GM23338 (cell line): ENCODE measurements at regions not wholly inside any gene's neighbourhood (a gene's known extent, or its start where the extent isn't known, plus 50 kb on each side); places are given as distances from the start of the nearest gene placed in this dataset.

ENCODE experiments used
- ATAC-seq: fragments of 200-7000 bp; cut with Tn5 transposase; 3 replicates; pipeline ENCODE4 v1.9.1; 2020
- DNase-seq: peaks from one replicate; pipeline ENCODE4 v3.0.0-alpha.2; 2015; ENCODE audit warnings: low spot score
- H2AFZ ChIP-seq: fragments of 200-600 bp; sonication (generic); 2 replicates; pipeline ENCODE4 v1.8.0; 2016; ENCODE audit warnings: antibody characterized with exemption, mild to moderate bottlenecking, moderate library complexity
- H3F3A ChIP-seq: fragments of 200-600 bp; sonication (generic); replicated peaks from 2 replicates; pipeline ENCODE4 v1.8.0; 2017; ENCODE audit warnings: antibody characterized with exemption, mixed run types, low read depth
- H3K27ac ChIP-seq: fragments of 200-600 bp; sonication (generic); 2 replicates; pipeline ENCODE4 v1.6.1; 2016; ENCODE audit warnings: low read depth
- H3K27me3 ChIP-seq: fragments of 200-600 bp; sonication (generic); 2 replicates; pipeline ENCODE4 v1.8.0; 2016; ENCODE audit warnings: mild to moderate bottlenecking, mixed run types, moderate library complexity; ENCODE audit not compliant: insufficient read depth
- H3K36me3 ChIP-seq: fragments of 200-600 bp; sonication (generic); 2 replicates; pipeline ENCODE4 v1.8.0; 2016; ENCODE audit warnings: mild to moderate bottlenecking; ENCODE audit not compliant: insufficient read depth
- H3K4me1 ChIP-seq: fragments of 200-600 bp; sonication (generic); 2 replicates; pipeline ENCODE4 v1.8.0; 2016; ENCODE audit warnings: mild to moderate bottlenecking, moderate library complexity; ENCODE audit not compliant: insufficient read depth
- H3K4me2 ChIP-seq: fragments of 200-600 bp; sonication (generic); 2 replicates; pipeline ENCODE4 v1.7.1; 2017; ENCODE audit warnings: mixed run types
- H3K4me3 ChIP-seq: fragments of 200-600 bp; sonication (generic); 2 replicates; pipeline ENCODE4 v1.6.1; 2016; ENCODE audit warnings: mixed run types
- H3K79me2 ChIP-seq: fragments of 200-600 bp; sonication (generic); replicated peaks from 2 replicates; pipeline ENCODE4 v1.8.0; 2017; ENCODE audit warnings: mild to moderate bottlenecking; ENCODE audit not compliant: insufficient read depth
- H3K9me2 ChIP-seq: fragments of 200-600 bp; sonication (generic); 2 replicates; pipeline ENCODE4 v1.8.0; 2017; ENCODE audit not compliant: insufficient read depth
- H4K20me1 ChIP-seq: fragments of 200-600 bp; sonication (generic); replicated peaks from 2 replicates; pipeline ENCODE4 v1.8.0; 2017; ENCODE audit warnings: mild to moderate bottlenecking; ENCODE audit not compliant: insufficient read depth
- H3K27ac Mint-ChIP-seq: 2 replicates; pipeline ENCODE4 v1.8.0; 2020; ENCODE audit warnings: inconsistent platforms, mild to moderate bottlenecking, moderate library complexity, mixed read lengths
- H3K27me3 Mint-ChIP-seq: 3 replicates; pipeline ENCODE4 v1.8.0; 2022; ENCODE audit warnings: low read depth, mild to moderate bottlenecking, moderate library complexity, mixed read lengths, inconsistent platforms; ENCODE audit not compliant: insufficient read depth, poor library complexity
- H3K36me3 Mint-ChIP-seq: 3 replicates; pipeline ENCODE4 v1.8.0; 2021; ENCODE audit warnings: low read depth, mild to moderate bottlenecking, inconsistent platforms, moderate library complexity, mixed read lengths
- H3K4me1 Mint-ChIP-seq: 3 replicates; pipeline ENCODE4 v1.8.0; 2020; ENCODE audit warnings: mild to moderate bottlenecking, inconsistent platforms, mixed read lengths
- H3K4me3 Mint-ChIP-seq: 3 replicates; pipeline ENCODE4 v1.8.0; 2021; ENCODE audit warnings: moderate library complexity, mild to moderate bottlenecking, inconsistent platforms, mixed read lengths
- H3K9me3 Mint-ChIP-seq: 3 replicates; pipeline ENCODE4 v1.8.0; 2020; ENCODE audit warnings: moderate library complexity, mild to moderate bottlenecking, inconsistent platforms, mixed read lengths
- CREB1 ChIP-seq: fragments of 250-450 bp; sonication (Bioruptor Pico); IDR thresholded peaks from 2 replicates; pipeline ENCODE4 v1.5.0; 2020; ENCODE audit warnings: low read depth, mild to moderate bottlenecking, moderate library complexity
- CTCF ChIP-seq, 2 experiments: fragments of 200-600 bp in 1 of 2; sonication (generic) in 1 of 2; conservative IDR thresholded peaks; 2 replicates each; pipeline versions ENCODE4 v1.5.1 to v1.6.1; 2016 to 2017; ENCODE audit warnings: antibody characterized with exemption in 2 of 2, low read depth in 2 of 2, mild to moderate bottlenecking in 2 of 2, moderate library complexity in 1 of 2
- ETS1 ChIP-seq: IDR thresholded peaks from 2 replicates; pipeline ENCODE4 v1.6.1; 2016; ENCODE audit warnings: antibody characterized with exemption
- EZH2 ChIP-seq: fragments of 200-600 bp; sonication (generic); IDR thresholded peaks from one replicate; pipeline ENCODE4 v1.8.0; 2017; ENCODE audit warnings: antibody characterized with exemption, mild to moderate bottlenecking, low read depth; ENCODE audit not compliant: unreplicated experiment
- EZH2phosphoT487 ChIP-seq: fragments of 200-600 bp; sonication (generic); IDR thresholded peaks from one replicate; pipeline ENCODE4 v1.8.1; 2018; ENCODE audit warnings: antibody characterized with exemption; ENCODE audit not compliant: unreplicated experiment
- JUNB ChIP-seq: IDR thresholded peaks from one replicate; pipeline ENCODE4 v1.6.1; 2016; ENCODE audit warnings: antibody characterized with exemption; ENCODE audit not compliant: unreplicated experiment
- POLR2AphosphoS5 ChIP-seq: IDR thresholded peaks from 2 replicates; pipeline ENCODE4 v1.6.1; 2016; ENCODE audit warnings: antibody characterized with exemption, low read depth
- REST ChIP-seq: IDR thresholded peaks from one replicate; pipeline ENCODE4 v1.6.1; 2018; ENCODE audit warnings: antibody characterized with exemption; ENCODE audit not compliant: unreplicated experiment
- STAT1 ChIP-seq: IDR thresholded peaks from one replicate; pipeline ENCODE4 v1.6.1; 2016; ENCODE audit warnings: antibody characterized with exemption; ENCODE audit not compliant: unreplicated experiment
- ZNF114 ChIP-seq: fragments of 250-450 bp; sonication (Bioruptor Pico); IDR thresholded peaks from 2 replicates; pipeline ENCODE4 v1.5.0; 2020; ENCODE audit warnings: mild to moderate bottlenecking, moderate library complexity
- ZNF331 ChIP-seq: fragments of 250-450 bp; sonication (Bioruptor Pico); IDR thresholded peaks from 2 replicates; pipeline ENCODE4 v1.5.0; 2020; ENCODE audit warnings: low read depth, mild to moderate bottlenecking, moderate library complexity
- ZNF462 ChIP-seq: fragments of 250-450 bp; sonication (Bioruptor Pico); IDR thresholded peaks from 2 replicates; pipeline ENCODE4 v1.5.0; 2020; ENCODE audit warnings: mild to moderate bottlenecking, moderate library complexity

GRCh38 chr2:35510636-35511035 lies 844.9 kb upstream of the CRIM1 start (continued):
- TF ChIP-seq ZNF462 (no peak), ZNF114 (CRISPR knock-in tag) (no peak), EZH2 (no peak), EZH2phosphoT487 (no peak), STAT1 (no peak), ZNF331 (CRISPR knock-in tag) (no peak), ETS1 (no peak), POLR2AphosphoS5 (no peak), JUNB (no peak), CREB1 (CRISPR knock-in tag) (no peak)

- Histone ChIP-seq H3F3A (no peaks in the 10 kb centered on the region), H4K20me1 (no peaks in the 10 kb centered on the region), H3K27ac (no peak overlapping the region), H2AFZ (no peak overlapping the region), H3K4me2 (no peak overlapping the region), H3K79me2 (no peaks in the 10 kb centered on the region), H3K36me3 (no peaks in the 10 kb centered on the region), H3K9me2 (peaks cover 5% of the 10 kb centered on the region; the same call in 1 of the 2 replicates), H3K4me1 (no peaks in the 10 kb centered on the region), H3K4me3 (no peak overlapping the region), H3K27me3 (no peaks in the 10 kb centered on the region)
- DNase-seq (no peak), ATAC-seq (no peak)
- peaks cover 1% of the 10 kb centered on the region for H3K27me3 Mint-ChIP-seq
- no peak overlapping the region for H3K27ac Mint-ChIP-seq
- H3K36me3 Mint-ChIP-seq: peaks cover 6% of the 10 kb centered on the region; the same call in 2 of the 3 replicates
- no peak for TF ChIP-seq CTCF (conservative IDR thresholded peaks at IDR 0.05; ENCODE audit: low read depth in 2 of 2)
- no peak for TF ChIP-seq ZNF331 (CRISPR knock-in tag)
- TF ChIP-seq EZH2: no peak
- TF ChIP-seq REST: no peak
- TF ChIP-seq CREB1 (CRISPR knock-in tag): no peak
- H3K9me3 Mint-ChIP-seq: peaks cover 20% of the 10 kb centered on the region
- no peak overlapping the region for H3K4me3 Mint-ChIP-seq
- no peaks in the 10 kb centered on the region for H3K4me1 Mint-ChIP-seq
Measured at GRCh38 chr2:35508601-35509000, 847.0 kb upstream of the CRIM1 start.
